ENCODE measurements at regions not wholly inside any gene's neighbourhood (a gene's known extent, or its start where the extent isn't known, plus 50 kb on each side); places are given as distances from the start of the nearest gene placed in this dataset.
"Not testable (repeated sequence)": the region's sequence is repeated elsewhere in the genome, so short reads cannot be mapped to it uniquely, and the experiment has no call there.

DNA sequence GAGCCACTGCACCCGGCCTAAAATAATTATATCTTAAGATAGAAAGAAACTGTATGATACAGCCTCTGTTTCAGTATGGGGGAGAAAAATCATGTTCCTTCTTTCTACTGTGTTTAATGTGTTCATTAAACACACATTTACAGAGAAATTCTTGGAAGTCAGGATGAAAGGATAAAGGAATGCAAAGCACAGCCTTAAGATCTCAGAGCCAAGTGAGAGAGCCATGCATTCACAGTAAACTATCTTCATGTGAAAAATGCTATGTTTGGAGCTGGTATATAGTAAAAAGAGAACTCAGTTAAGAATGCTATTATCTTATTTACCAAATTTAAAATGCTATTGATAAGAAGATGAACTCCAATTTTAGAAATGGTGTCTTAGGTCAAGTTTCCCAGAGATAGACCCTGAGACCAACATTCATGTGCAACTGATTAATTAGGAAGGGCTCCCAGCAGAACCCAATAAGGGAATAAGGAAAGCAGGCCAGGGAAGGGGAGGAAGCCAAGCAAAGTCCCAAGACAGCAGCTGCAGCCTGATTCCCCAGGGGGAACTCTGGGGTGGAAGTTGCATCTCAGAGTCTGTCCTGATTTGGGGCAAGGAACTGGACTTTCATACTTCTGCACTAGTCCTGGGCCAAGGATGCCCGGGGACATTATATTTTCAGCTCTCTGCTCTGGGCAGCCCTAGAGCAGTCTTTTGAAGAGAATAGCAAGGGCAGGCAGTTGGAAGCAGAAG, 130.0 kb upstream of the ZNF648 start:
- no peak for FAIRE-seq

DNA sequence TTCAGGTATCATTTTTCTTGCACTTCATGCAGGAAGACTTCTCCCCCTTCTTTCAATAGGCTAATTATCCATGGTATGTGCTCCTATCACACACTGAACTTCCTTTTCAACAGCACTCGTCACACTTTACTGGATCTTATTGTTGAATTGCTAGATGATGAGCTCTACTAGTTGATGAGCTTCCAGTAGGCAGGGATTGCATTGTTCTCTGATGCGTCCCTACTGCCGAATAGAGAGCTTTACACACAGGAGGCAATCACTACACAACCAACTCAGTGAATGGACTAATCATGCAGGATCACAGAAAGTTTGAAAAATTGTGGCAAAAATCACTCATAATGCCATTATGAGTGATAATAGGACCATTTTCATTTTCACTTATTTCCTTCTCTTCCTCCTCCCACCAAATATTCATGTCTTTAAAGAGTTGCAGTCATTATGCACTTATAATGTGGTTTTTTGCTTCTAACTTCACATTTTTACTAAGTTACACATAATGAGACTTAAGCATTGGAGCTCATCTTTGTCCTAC, 128.1 kb upstream of the ZNF648 start:
- no peak for FAIRE-seq

DNA sequence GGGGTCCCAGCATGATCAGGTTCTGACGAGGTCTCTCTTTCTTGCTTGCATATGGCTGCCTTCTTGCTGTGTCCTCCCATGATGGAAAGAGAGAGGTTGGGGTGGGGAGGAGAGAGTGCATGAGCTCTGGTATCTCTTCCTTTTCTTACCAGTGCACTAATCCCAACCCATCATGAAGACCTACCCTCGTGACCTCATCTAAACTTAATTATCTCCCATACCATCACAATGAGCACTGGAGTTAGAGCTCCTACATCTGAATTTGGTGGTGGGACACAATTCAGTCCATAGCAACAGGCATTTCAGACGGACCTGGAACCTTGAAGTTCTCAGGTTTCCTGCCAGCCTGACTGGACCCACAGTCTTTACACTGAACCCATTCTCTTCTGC, 125.2 kb upstream of the ZNF648 start:
- no peak for FAIRE-seq

DNA sequence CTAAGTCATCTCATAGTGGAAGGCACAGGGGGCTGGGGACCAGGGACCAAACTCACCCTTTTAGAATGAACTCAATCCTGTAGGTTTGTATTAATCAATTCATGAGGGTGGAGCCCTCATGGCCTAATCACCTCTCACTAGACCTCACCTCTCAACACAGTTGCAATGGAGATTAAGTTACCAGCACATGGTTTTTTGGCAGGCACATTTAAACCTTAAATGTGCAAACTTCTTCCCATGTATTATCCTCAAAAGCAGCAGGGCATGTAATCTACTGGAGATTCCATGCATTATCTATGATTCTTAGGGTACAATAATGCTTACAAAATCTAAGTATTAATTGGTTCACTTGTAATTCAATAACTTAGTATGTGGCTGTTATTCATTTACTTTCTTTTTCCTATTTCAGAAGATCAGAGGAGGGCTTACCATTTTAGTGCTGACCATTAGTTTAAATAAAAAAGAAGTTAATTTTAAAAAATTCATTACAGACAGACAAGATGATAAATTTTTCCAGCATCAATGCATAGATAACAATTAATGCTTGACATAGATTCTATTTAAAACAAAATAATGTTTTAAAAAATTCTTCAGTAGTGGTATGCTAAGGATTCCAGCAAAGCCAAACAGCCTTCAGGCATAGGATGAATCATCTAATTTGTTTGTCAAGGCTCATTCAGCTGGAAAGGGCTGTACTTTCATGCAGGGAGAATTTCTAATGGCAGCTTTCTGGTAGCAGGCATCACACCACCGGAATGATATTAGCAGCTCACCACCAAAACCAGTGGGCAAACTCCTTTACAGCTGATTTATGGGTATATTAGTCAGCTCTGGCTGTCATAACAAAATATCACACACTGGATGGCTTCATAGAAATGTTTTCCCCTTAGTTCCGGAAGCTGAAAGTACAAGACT, 124.6 kb upstream of the ZNF648 start:
- FAIRE-seq = no peak

DNA sequence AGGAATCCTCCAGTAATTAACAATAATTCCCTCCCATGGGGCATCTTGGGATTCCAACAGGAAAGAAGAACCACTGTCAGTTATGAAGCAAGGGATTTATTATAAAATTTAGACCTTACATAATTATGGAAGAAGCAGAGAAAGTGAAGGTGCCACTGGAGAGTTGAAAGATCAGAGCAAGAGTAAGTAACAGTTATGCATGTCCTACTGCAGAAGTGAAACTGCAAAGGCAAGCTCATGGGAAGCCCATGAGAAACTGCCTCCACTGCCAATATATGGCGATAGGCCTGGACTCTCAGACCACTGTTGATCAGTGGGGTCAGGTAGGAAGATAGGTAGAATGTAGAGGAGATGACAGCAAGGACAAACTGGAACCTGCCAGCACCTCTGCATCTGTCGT, 123.6 kb upstream of the ZNF648 start:
- FAIRE-seq = no peak

DNA sequence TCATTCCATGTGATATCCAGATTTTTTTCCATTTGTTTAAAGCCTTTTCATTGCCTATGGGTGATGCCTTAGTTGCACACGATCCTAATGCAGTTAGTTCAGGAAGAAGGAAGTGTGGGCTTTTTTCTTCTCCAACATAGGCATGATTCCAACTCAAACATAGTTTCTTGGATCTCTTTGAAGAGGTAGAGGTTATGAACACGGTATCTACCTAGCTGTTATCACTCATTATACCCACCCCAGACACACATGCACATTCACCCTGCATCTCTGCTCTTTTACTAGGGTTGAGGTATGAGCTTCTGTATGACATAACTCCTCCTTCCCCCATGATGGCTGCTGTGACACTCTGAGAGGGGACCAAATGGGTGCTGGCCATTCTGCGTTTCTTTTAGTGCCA, 122.1 kb upstream of the ZNF648 start:
- FAIRE-seq = no peak

DNA sequence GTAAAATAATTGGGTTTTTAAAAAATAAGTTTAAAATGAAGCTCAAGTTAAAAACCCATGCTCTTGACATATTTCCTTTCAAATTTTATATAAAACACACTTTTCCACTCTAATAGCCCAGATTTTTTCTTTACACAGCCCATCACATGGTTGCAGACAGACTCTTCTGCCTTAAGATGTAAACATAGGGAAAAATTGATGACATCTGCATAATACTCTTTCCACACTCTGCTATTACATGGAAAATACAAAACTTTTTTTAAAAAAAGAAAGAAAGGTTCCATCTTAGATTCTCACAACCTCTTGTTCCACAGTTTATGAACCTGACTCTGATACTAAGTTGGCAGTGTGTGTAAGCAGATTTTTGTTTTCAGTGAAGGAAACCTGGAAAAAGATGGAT, 120.8 kb upstream of the ZNF648 start:
- no peak for FAIRE-seq

DNA sequence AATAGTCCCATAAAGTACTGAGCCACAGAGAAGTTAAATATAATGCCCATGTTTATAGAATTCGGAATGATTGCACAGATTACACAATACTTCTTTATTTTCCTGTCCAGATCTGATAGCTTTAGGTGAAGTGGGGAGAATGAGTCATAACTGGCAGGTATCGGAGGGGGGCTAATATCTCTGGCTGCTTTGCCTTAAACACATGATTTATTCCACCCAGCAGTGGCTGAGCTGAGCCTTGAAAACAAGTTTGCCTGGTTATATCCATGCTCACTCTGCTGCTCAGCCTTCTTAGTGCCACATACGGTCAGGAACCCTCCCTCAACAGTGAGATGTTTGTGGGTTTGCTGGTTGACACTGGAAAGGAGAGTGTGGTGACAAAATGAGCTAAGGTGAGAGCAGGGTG, 119.7 kb upstream of the ZNF648 start:
- FAIRE-seq = no peak

DNA sequence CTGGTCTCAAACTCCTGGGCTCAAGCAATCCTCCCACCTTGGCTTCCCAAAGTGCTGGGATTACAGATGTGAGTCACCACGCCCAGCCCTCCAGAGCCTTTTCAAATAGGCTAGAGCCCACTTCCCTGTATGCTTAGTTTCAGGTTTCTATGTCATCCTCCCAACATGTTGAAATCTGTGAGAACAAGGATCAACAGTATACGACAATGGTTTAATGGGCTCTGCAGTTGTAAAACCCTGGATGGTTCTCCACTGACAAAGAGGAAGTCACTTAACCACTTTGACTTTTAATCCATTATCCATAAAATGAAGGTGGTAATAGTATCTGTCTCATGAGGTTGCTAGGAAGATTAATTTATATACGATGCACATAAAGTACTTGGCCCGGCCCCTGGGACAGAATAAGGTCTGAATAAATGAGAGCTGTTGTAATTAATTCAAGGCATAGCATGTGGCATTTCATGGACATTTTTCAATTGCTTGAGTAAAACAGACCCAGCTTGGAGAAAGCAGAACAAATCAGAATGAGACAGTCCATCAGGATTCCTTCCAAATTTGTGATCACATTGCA, 113.9 kb upstream of the ZNF648 start:
- peak; percentile 66 for FAIRE-seq

DNA sequence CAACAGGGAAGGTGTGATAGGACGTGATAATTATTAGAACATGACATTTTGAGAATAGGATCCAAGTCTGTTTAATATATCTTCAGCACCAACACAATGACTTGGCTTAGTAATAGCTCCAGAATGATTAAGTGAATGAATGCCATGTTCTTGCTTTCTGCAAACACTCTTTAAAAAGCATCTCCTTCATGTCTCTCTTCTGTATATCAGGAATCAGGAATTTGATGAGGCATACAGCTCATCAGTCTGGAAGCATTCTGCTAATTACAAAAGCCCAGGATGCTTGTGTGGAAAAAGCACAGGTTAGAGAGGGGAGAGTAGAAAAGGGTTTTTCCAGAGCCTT, 113.0 kb upstream of the ZNF648 start:
- no peak for FAIRE-seq

DNA sequence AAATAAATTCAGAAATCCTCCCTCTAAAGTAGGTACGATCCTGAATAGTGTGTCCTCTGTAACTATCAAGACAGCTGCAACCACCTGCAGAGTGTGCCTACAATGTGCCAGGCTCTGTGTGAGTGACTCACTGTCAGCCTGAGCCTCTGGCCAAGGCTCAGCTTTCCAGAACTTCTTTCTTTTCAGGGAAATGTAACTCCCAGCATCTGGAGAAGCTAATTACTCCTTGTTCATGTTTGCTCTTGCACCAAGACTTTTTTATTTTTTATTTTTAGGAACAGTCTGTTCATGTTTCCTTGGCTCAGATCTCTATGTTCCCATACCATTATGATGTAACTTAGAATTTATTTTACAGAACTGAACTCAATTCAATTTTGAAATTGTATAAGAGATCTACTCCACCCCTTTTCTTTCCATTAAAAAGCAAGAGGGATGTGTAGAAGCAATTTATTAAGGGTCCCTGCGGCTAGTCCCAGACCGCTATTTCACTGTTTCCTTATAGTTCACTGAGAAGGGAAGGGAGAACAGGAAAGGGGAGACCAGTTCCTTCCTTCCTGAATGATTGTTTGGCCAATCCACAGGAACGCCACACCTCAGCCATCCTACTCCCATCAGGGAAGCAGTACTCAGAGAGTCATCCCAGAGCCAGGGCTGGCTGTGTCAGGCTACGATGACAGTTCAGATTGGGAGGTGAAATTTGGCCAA, 112.4 kb upstream of the ZNF648 start:
- no peak for FAIRE-seq

DNA sequence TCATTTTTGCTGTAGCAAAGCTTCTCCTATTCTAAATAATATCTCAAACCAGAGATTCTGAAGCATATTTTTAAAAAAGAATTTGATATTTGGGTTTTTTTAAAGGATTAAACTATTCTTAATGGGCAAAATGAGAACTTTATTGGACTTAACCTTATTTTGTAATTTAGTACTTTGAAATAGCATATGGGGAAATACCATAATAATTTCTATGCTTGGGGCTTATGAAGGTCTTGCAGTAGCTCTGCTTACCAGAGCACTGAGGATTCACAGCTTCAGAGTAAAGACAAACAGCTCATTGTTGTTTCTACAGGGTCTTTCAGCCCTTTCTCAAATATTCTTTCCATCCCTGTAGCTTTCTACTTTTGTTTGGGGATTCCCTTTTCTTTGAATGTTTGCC, 111.2 kb upstream of the ZNF648 start:
- no peak for FAIRE-seq

DNA sequence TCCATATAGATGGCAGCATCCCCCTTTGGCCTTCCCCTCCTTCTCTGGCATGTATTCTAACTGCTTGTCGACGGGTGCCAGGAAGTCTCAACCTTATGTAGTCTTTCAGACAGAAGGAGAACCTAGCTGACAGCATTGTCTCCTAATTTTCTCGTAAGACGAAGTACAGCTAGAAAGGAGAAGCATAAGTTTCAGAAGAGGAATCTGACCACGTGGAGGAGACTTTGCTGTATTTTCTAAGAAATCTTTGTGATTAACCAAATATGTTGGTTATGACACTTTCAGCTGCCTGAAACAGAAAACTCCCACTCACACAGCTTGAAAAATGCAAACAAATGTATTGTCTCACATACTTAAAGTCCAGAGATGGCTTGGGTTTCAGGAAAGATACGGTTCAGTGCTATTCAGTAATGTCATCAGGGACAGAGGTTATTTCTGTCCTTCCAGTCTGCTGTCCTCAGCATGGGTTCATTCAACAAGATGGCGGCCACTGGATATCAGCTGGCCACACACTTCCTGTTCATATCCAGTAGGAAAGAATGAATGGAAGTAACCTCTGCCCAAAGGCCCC, 109.5 kb upstream of the ZNF648 start:
- no peak for FAIRE-seq

DNA sequence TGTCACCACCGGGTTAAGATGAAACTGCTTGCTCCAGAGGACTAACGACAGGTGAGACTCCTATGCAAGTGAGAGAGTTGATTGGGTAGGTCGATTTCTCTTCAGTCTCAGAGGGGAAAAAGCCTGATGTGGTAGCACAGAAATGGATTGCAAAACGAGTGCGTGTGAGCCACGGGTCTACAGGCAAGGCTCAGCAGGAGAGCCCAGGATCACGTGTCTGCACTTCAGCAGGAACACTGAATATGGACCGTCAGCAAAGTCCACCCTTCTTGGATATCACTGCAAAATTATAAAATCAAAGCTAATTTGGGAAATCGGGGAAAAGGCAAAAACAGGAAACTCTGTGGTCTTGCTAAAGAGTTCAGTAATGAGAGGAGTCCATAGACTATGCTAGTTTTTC, 107.7 kb upstream of the ZNF648 start:
- no peak for FAIRE-seq

DNA sequence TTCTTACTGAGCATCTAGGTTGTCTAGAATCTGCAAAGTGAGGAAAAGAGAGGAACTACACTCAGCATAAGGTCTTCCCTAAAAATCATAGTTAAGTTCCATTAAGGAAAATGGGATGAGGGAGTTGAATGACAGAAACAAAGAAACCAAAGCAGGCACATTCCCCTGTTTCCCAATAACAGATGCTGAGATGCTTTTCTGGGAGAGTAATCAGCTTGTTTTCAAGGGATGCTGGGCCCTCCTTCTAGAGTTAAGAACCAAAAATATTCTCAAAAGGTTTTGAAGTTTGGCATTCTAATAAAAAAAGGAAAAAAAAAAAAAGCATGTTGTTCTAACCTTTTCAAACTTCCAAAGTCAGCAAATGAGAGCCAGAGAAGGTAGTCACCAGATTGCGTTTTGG, 105.2 kb upstream of the ZNF648 start:
- FAIRE-seq = no peak

DNA sequence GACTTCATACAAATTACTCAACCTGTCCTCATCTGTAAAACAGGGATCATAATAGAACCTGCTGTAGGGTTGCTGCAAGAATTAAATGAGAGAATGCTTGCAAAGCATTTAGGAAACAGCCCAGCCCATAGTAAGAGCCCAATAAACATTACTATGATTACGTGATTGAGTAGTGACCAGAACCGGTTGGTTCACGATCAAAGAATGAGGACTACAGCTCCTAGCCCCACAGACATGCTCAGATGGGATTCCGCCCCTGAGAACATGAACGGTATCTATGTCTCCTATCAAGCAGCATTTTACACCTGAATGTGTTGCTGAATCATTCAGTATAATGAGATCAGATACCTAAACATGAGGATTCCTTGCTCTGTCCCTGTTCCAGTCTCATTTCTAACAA, 104.8 kb upstream of the ZNF648 start:
- FAIRE-seq = no peak

DNA sequence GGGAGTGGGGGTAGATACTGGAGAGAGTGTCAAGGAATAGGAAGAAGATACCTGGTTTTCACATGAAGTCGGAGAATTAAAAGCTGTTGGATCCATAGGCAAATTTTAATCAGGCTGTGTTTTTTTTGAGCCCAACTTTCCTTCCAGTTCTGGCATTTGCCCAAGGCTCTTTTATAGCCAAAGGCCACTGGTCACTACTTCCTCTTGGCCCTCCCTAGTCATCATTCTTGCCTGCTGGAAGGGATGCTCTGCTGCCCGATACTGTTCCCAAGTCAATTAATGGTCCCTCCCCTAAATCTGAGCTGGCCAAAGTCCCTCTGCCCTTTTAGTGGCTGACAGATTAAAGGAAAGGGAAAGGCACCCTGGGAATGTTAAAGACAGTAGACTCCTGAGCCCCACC, 102.8 kb upstream of the ZNF648 start:
- no peak for FAIRE-seq

DNA sequence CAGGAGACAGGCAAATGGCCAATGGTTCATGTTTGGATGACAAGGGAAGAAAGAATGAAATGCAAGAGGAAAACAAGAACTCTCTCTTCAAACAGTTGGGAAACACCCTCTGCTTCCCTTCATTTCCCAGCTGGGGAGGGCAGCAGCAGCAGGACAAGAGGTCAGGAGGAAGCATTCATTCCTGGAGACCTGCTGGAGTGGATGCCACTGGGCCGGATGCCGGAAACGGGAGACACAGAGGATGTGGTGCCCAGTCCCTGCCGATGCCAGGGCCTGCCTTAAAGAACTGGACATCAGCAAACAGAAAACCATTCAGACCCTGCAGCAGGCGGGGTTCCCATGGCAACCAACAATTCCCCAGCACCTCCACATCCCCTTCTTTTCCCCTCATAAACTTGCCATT, 102.3 kb upstream of the ZNF648 start:
- FAIRE-seq = no peak

DNA sequence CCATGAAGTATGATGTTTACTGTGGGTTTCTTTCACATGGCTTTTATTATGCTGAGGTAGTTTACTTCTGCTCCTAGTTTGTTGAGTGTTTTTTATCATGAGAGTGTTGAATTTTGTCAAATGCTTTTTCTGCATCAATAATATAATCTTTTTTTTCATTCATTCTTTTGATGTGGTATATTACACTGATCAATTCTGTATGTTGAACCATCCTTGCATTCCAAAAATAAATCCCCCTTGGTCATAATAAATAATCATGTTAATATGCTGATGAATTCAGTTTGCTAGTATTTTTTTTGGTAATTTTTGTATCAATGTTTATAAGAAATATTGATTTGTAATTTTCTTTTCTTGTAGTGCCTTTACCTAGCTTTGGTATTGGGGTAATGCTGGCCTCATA, 97.9 kb upstream of the ZNF648 start:
- FAIRE-seq = no peak

DNA sequence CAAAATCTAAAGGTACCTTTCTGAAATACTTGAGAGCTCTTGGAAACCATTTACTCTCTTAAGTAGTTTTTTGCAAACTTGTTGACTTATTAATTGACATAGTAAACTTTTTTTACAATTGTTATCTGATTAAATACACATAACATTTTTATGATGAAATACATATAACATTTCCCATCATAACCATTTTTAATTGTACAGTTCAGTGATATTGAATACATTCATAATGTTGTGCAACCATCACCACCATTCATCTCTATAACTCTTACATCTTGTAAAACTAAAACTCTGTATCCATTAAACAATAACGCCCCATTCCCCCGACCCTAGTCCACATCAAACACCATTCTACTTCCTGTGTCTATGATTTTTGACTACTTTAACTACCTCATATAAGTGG, 95.7 kb upstream of the ZNF648 start:
- no peak for FAIRE-seq

DNA sequence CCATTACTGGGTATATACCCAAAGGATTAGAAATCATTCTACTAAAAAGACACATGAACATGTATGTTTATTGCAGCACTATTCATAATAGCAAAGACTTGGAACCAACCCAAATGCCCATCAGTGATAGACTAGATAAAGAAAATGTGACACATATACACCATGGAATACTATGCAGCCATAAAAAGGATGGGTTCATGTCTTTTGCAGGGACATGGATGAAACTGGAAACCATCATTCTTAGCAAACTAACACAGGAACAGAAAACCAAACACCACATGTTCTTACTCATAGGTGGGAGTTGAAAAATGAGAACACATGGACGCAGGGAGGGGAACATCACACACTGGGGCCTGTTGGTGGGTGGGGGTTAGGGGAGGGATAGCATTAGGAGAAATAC, 92.9 kb upstream of the ZNF648 start:
- FAIRE-seq = not testable (repeated sequence)

DNA sequence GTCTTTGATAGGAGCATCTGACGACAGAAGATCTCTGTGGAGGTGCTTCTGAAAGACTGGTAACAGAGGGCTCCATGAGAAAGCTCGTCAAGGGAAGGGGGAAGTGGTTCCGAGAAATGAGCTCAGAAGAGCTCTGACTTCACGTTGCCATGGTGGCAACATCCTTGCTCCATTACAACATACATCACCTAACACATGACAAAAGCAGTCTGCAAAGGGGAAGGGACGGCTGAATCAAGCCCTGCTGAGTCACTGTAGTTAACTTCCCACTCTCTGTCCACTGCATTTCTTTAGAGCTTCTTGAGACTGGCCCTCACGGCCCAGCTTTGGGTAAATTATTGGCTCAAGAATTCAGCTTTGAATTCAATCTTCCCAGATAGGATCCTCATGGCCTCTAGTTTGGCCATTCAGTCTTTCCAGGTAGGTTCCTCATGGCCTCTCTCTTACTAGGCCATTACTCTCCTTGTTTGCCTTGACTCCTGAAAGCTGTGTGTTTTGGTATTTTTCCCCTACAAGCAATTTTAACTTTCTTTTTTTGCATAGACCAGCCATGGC, 88.0 kb upstream of the ZNF648 start:
- no peak for FAIRE-seq

DNA sequence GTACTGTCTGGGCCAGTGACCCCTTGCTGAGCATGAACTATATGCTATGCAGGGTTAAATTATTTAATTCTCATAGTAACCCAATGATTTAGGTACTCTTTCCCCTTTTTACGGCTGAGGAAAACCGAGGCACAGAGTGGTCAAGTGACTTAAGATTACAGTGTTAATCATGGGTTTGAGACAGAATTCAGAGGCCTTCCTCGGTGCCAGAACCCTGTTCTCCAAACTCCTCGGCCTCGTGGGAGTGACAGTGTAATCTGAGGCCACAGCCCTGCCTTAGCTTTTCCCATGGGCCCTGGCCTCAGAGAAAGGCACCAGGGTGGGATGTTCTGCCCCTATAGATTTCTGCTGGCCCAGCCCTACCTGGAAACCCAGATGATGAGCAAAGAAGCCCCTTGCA, 86.4 kb upstream of the ZNF648 start:
- FAIRE-seq = no peak

Measured in colon (tissue), 2 donors.